GM18858 (cell line): ENCODE measurements at regions not wholly inside any gene's neighbourhood (a gene's known extent, or its start where the extent isn't known, plus 50 kb on each side); places are given as distances from the start of the nearest gene placed in this dataset.
"Not testable (repeated sequence)": the region's sequence is repeated elsewhere in the genome, so short reads cannot be mapped to it uniquely, and the experiment has no call there.

Experiments used
- ATAC-seq: cut with Tn5 transposase; IDR thresholded peaks from one replicate; pipeline ENCODE4 v1.9.1; 2021; ENCODE audit not compliant: unreplicated experiment

DNA sequence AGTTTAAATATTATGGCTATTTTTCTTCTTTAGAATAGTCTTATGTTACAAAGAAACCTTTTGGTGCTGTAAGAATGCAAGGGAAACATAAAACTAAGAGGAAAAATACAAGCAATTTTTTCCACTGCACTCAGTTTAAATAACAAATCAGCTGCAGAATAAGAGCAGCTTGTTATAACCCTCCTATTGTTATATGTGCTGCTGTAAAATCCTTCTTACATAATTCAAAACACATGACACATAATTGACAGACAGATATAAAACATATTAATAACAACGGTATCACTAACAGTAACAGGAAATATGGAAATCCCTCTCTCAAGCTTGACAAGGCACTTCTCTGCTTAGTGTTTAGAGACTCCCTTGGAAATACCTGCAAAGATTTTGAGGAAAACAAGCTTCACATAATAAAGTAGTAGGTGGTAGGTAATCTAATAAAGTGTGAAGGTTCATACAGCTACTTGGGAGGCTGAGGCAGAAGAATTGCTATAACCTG is 385.3 kb upstream of the HS3ST1 start:
- ATAC-seq, result no peak

GRCh38 chr4:11811521-11811920 is 382.8 kb upstream of the HS3ST1 start:
- not testable (repeated sequence) for ATAC-seq

DNA sequence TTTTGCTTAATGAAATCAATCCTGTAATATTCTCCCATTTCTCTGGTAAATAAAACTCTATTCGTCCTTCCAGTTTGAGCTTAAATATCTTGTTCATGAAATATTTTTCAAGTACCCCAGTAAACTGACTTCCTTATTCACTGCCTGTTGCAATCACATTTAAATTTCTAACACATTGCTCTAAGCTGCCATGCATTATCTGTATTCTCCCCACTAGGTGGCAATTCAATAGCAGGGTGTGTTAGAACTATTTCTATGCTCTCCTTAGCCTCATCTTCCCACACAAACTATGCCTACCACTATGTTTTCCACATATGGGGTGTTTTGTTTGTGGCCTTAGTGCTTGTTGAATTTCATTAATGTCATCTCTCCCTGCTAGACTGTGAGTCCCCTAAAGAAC is 377.1 kb upstream of the HS3ST1 start:
- ATAC-seq, result no peak

DNA sequence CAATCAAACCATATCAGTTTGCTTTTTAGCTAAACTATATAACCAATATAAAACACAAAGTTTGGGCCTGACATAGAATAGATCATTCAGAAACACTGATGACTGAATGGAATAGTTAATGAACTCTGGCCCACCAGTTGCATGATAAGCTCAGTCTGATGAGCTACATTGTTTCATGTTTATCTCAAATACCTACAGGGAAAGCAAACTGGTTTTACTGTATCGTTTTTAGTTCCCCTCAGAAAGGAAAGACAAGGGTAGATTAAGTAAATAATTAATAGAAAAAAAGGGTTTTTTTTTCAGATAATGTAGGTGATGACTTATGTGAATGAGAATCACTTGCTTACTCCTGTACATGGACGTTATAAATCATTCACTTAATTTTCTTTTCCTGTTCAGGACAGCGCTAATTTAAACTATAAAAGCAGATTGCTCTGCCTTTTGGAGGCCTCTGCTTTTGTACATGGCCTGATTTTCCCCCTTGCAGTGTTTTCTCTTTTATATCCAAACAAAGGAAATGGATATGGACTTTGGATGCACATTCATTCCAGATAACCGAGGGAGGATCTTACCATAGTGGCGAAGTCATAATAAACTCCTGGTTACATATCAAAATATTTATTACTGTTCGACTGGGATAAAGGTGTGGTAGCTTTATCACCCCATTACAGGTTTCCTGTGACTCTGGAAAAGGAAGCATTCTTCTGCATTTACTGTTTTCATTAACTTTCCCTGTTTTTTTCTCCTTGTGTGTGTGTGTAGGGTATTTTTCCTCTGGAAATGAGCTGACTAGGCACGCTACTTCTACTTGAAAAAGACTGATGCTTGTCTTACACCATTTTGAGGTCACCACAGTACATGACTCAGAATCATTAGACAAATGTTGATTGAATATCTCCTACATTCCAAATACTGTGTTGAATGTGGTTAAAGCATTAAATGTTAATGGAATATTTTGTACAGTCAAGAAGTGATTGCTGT is 373.1 kb upstream of the HS3ST1 start:
- ATAC-seq, result no peak

GRCh38 chr4:11799196-11799595 is 370.5 kb upstream of the HS3ST1 start:
- ATAC-seq, result no peak

- no peak for ATAC-seq
Observed at GRCh38 chr4:11791797-11792196, 363.1 kb upstream of the HS3ST1 start.

GRCh38 chr4:11790230-11790629 is 361.5 kb upstream of the HS3ST1 start:
- ATAC-seq, result no peak

- ATAC-seq, result no peak
Observed at GRCh38 chr4:11783588-11783987, 354.9 kb upstream of the HS3ST1 start.

GRCh38 chr4:11782859-11783258 is 354.2 kb upstream of the HS3ST1 start:
- no peak for ATAC-seq

GRCh38 chr4:11777447-11777846 is 348.8 kb upstream of the HS3ST1 start:
- no peak for ATAC-seq

DNA sequence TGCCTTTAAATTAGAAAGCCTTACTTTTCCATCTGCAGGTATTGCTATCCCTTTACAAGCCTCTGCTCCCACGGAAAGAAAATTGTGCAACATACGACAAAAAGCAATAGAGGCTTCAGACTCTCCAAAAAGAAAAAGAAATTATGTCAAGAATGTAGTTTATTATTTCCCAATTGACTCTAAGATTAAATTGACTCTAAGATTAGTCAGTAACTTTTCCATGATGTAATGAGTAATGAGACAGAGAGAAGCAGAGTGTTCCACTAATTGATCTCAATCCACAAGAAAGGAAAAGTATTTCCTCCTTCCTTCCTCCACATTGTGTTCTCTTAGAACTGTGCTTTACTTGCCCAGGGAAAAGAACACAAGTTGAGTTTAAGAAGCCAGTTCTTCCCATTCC is 345.7 kb upstream of the HS3ST1 start:
- ATAC-seq, result no peak

DNA sequence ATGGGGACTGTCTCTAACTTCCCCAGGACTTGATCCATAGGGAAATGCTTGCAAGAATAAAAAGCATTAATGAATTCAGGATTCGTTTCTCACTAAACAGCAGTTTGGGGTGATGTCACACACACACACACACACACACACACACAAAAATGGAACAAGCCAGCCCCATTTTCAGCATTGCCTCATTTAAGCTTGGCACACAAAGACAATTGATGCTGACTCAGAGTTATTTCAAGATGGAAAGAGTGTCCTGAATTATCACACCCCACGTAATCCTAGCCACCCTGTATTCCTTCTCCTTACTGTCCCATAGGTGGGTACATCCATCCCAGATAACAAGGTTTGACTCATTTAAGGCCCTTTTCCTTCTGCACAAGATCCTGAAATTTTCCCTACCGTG is 345.1 kb upstream of the HS3ST1 start:
- ATAC-seq, result no peak

DNA sequence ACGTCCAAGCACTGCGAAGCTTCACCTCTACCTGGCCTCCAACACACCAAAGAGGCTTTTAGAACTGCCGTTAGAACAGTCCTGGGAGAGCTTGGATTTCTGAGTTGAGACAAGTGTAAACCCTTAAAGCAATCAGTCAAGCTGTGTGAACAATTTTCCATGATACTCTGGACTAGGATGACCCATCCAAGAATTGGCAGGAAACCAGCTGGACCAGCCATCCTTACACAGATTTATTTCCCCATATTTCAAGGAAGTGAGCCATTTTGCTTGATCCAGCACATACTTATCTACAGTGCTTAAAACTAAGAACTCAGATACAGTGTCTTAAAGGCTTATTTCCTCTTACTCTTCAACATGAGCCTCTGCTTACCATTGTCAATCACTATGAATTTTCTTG is 340.7 kb upstream of the HS3ST1 start:
- ATAC-seq, result no peak

GRCh38 chr4:11768251-11768972 is 339.7 kb upstream of the HS3ST1 start:
- ATAC-seq, result no peak

DNA sequence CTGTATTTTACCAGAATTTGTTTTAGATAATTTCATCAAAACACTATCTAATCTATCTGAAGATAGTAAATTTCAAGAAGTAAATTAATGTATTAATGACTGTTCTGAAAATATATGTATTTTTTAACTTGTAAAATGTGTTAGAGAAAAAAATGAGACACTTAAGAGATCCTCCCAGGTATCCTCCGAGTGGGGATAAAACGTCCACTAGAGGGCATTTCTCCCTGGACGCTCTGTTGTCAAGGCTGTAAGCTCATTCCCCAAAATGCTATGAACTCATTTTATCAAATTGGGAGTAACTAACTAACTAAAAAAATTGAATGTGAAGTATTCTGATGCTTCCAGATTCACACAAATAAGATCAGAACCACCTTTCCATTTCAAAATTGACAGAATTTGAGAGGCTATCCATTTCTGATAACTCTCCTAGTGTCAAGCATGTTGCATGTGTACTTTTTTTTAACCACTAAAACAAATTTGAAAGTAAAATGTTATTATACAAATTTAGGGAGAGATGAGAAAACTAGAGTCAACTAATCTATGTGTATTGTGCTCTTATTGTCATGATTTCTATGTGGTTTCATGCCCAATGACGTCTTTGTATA is 337.3 kb upstream of the HS3ST1 start:
- no peak for ATAC-seq

DNA sequence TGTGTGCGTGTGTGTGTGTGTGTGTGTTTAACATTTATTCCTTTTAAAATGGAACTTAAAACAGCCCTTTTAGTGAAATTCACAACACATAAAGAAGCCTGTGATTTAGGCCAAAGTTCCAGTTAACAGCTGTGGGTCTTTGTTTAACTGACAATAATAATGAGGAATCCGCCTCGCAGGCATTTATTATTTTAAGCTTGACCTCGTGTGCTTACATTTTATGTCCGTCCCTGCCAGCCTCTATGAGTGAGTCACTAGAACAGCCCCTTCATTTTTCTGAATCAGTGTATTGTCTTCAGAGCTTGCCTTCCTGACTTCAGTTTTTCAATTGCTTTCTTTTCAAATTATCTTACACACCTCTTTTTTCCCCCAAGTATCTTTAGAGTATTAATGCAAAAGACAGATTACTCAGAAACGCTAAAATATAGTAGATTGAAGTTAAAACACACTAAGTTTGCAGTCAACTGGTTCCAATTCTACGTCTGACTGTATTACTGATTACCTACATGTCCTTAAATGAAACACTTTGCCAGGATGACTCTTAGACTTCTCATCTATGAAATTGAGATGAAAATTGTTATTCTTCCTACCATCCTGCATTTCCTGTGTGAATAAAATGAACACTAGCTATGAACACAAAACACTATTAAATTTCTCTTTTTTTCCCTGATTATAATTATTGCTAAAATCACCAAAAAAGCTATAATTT is 319.6 kb upstream of the HS3ST1 start:
- no peak for ATAC-seq

DNA sequence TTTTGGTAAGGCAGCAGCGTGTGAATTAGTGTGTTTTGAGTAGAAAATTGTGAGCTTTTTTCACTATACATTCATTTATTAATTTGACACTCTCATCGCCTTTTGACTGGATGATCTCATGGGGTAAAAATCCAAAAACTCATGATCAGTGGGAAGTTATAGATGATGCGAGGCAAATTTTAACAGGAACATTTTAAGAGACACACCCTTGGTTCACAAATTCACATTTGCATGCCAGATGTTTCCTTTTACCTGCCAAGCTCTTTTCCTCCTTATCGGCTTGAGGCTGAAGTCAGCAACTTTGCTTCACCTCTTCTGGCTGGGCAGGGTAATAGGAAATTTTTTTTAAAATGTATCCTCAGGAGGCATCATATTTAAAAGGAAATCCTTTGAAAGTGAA is 318.0 kb upstream of the HS3ST1 start:
- no peak for ATAC-seq

- no peak for ATAC-seq
Observed at GRCh38 chr4:11743976-11744375, 315.3 kb upstream of the HS3ST1 start.

DNA sequence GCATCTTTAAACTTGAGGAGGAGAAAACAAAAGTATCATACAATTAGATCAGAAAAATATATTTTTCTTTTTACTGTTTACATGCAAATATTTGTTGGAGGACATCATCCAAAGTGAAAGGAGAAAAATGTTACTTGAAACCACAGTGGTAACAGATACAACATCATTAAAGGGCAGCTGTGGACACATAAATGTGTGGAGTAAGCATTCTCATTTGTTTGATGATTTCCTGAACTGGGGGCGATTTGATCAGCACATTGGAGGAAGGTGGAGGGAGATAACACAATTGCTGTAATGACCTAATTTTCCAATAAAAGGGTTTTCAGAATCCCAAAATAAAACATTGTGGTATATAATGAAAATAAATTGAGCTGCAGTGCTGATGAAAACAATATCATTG is 314.5 kb upstream of the HS3ST1 start:
- no peak for ATAC-seq

DNA sequence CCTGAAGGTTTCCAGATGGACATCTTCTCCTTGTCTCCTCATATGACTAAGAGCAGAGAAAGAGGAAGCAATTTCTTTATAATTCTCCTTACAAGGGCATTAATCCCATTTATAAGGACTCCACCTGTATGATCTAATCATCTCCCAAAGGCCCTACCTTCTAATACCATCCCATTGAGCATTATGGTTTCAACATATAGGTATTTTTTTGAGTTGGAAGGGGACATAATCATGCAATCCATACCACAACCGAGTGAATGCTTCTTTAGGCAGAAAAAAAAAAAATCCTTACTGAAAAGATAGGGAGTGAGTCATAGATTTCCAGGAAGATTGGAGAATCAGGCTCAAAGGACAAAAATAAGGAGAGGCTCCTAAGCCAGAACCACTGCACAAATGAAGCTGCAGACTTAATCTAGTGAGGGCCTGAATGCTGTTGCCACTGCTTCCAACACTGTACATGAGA is 312.5 kb upstream of the HS3ST1 start:
- ATAC-seq, result no peak

- no peak for ATAC-seq
Observed at GRCh38 chr4:11739992-11740391, 311.3 kb upstream of the HS3ST1 start.
